Osteocyte (in vitro differentiated cells): ENCODE measurements at regions not wholly inside any gene's neighbourhood (a gene's known extent, or its start where the extent isn't known, plus 50 kb on each side); places are given as distances from the start of the nearest gene placed in this dataset.

Experiments used
- DNase-seq: peaks from one replicate; pipeline ENCODE4 v3.0.0; 2021; ENCODE audit warnings: mixed read lengths; ENCODE audit not compliant: unreplicated experiment; ENCODE audit errors: extremely low spot score
- H3K27ac Mint-ChIP-seq: one replicate; pipeline ENCODE4 v1.8.0; 2021; ENCODE audit warnings: mild to moderate bottlenecking, mixed read lengths; ENCODE audit not compliant: unreplicated experiment
- H3K27me3 Mint-ChIP-seq: one replicate; pipeline ENCODE4 v1.8.0; 2021; ENCODE audit warnings: mixed read lengths; ENCODE audit not compliant: unreplicated experiment
- H3K36me3 Mint-ChIP-seq: one replicate; pipeline ENCODE4 v1.8.0; 2021; ENCODE audit warnings: mixed read lengths; ENCODE audit not compliant: unreplicated experiment
- H3K4me1 Mint-ChIP-seq: one replicate; pipeline ENCODE4 v1.8.0; 2021; ENCODE audit warnings: mixed read lengths; ENCODE audit not compliant: unreplicated experiment
- H3K4me3 Mint-ChIP-seq: one replicate; pipeline ENCODE4 v1.8.0; 2021; ENCODE audit warnings: mild to moderate bottlenecking, moderate library complexity, mixed read lengths; ENCODE audit not compliant: unreplicated experiment
- H3K9me3 Mint-ChIP-seq: one replicate; pipeline ENCODE4 v1.8.0; 2021; ENCODE audit warnings: mixed read lengths; ENCODE audit not compliant: unreplicated experiment
- TF ChIP-seq, protein P1 (sequence below): fragments of 200-600 bp; sonication (generic); IDR thresholded peaks from 2 replicates; pipeline ENCODE4 v1.5.0; 2021; ENCODE audit warnings: antibody characterized with exemption, mild to moderate bottlenecking, moderate library complexity

GRCh38 chr12:108052260-108052659 lies 76.8 kb upstream of the WSCD2 start:
- Mint-ChIP-seq H3K4me3 (no peak overlapping the region), H3K9me3 (no peaks in the 10 kb centered on the region), H3K4me1 (no peaks in the 10 kb centered on the region), H3K27ac (no peak overlapping the region), H3K27me3 (peaks cover 4% of the 10 kb centered on the region), H3K36me3 (no peaks in the 10 kb centered on the region)
- TF ChIP-seq, protein P1, sequence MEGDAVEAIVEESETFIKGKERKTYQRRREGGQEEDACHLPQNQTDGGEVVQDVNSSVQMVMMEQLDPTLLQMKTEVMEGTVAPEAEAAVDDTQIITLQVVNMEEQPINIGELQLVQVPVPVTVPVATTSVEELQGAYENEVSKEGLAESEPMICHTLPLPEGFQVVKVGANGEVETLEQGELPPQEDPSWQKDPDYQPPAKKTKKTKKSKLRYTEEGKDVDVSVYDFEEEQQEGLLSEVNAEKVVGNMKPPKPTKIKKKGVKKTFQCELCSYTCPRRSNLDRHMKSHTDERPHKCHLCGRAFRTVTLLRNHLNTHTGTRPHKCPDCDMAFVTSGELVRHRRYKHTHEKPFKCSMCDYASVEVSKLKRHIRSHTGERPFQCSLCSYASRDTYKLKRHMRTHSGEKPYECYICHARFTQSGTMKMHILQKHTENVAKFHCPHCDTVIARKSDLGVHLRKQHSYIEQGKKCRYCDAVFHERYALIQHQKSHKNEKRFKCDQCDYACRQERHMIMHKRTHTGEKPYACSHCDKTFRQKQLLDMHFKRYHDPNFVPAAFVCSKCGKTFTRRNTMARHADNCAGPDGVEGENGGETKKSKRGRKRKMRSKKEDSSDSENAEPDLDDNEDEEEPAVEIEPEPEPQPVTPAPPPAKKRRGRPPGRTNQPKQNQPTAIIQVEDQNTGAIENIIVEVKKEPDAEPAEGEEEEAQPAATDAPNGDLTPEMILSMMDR, result no peak
- DNase-seq, result no peak

GRCh38 chr12:108053512-108053911 lies 75.6 kb upstream of the WSCD2 start:
- TF ChIP-seq, protein P1, result no peak
- Mint-ChIP-seq H3K4me3 (no peak overlapping the region), H3K4me1 (no peaks in the 10 kb centered on the region), H3K36me3 (no peaks in the 10 kb centered on the region), H3K27me3 (peaks cover 4% of the 10 kb centered on the region), H3K27ac (no peak overlapping the region), H3K9me3 (no peaks in the 10 kb centered on the region)
- DNase-seq, result no peak

DNA sequence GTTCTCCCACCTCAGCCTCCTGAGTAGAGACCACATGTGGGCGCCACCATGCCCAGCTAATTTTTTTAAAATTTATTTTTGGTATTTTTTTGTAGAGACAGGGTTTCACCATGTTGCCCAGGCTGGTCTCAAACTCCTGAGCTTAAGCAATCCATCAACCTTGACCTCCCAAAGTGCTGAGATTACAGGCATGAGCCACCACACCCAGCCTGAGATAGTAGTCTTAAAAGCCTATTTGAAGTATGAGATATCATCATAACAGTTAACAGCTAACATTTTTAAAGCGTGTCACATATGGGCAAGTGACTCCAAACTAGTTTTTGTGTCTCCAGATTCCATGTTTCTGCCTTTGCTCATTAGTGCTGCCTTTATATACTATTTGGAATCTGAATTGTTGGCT lies 74.6 kb upstream of the WSCD2 start:
- H3K4me3 Mint-ChIP-seq, result no peak overlapping the region
- H3K27ac Mint-ChIP-seq, result no peak overlapping the region
- no peak for DNase-seq
- no peaks in the 10 kb centered on the region for H3K4me1 Mint-ChIP-seq
- no peaks in the 10 kb centered on the region for H3K36me3 Mint-ChIP-seq
- H3K27me3 Mint-ChIP-seq, result peaks cover 4% of the 10 kb centered on the region
- no peaks in the 10 kb centered on the region for H3K9me3 Mint-ChIP-seq
- TF ChIP-seq, protein P1, result no peak

DNA sequence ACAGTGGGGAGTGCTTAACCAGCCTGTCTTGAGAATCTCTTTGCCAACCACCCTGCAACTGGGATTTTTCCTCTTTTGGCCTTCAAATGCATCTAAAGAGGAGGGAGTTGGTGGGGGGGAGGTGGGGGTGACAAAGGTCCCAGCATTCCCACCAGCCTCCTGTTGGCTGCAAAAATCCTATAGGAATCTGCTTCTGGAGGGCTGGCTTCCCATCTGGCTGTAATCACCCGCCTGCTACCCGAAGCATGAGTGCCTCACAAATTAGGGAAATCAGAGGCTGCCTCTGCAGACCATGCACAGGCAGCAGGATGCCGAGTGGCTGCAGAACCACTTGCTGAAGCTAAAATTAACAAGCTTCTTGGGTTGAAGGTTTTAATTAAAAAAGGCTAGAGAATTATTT lies 73.9 kb upstream of the WSCD2 start:
- Mint-ChIP-seq H3K27ac (no peak overlapping the region), H3K27me3 (peaks cover 4% of the 10 kb centered on the region), H3K9me3 (no peaks in the 10 kb centered on the region), H3K36me3 (no peaks in the 10 kb centered on the region), H3K4me1 (no peaks in the 10 kb centered on the region), H3K4me3 (no peak overlapping the region)
- no peak for DNase-seq
- TF ChIP-seq, protein P1, result no peak

GRCh38 chr12:108060067-108060466 lies 69.0 kb upstream of the WSCD2 start:
- H3K27ac Mint-ChIP-seq, result no peak overlapping the region
- no peaks in the 10 kb centered on the region for H3K4me1 Mint-ChIP-seq
- no peaks in the 10 kb centered on the region for H3K36me3 Mint-ChIP-seq
- no peaks in the 10 kb centered on the region for H3K27me3 Mint-ChIP-seq
- TF ChIP-seq, protein P1, result no peak
- H3K4me3 Mint-ChIP-seq, result no peak overlapping the region
- DNase-seq, result no peak
- no peaks in the 10 kb centered on the region for H3K9me3 Mint-ChIP-seq
